NCI-H446 (cell line): ENCODE measurements at regions not wholly inside any gene's neighbourhood (a gene's known extent, or its start where the extent isn't known, plus 50 kb on each side); places are given as distances from the start of the nearest gene placed in this dataset.
"Not testable (repeated sequence)": the region's sequence is repeated elsewhere in the genome, so short reads cannot be mapped to it uniquely, and the experiment has no call there.

Experiments used
- DNase-seq, 2 experiments: peaks; one replicate each; lab custom pipeline; 2025; lab: John Stamatoyannopoulos, UW

- DNase-seq: no peak
These were observed 517.5 kb downstream of the KLF5 start for GRCh38 chr13:73576291-73576690.

- no peak for DNase-seq
These were observed 514.0 kb downstream of the KLF5 start for GRCh38 chr13:73572824-73573223.

- DNase-seq: no peak
These were observed 512.6 kb downstream of the KLF5 start for GRCh38 chr13:73571376-73571775.

GRCh38 chr13:73556902-73557301 is 498.1 kb downstream of the KLF5 start:
- DNase-seq: no peak

- DNase-seq: no peak
These were observed 497.3 kb downstream of the KLF5 start for GRCh38 chr13:73556128-73556527.

GRCh38 chr13:73551736-73552135 is 492.9 kb downstream of the KLF5 start:
- DNase-seq: no peak

GRCh38 chr13:73549717-73550116 is 490.9 kb downstream of the KLF5 start:
- DNase-seq: no peak

GRCh38 chr13:73548449-73548848 is 489.6 kb downstream of the KLF5 start:
- no peak for DNase-seq

GRCh38 chr13:73547239-73547638 is 488.4 kb downstream of the KLF5 start:
- DNase-seq: no peak

- no peak for DNase-seq
These were observed 485.4 kb downstream of the KLF5 start for GRCh38 chr13:73544175-73544574.

GRCh38 chr13:73542446-73542845 is 483.6 kb downstream of the KLF5 start:
- DNase-seq: no peak

- DNase-seq: no peak
These were observed 478.1 kb downstream of the KLF5 start for GRCh38 chr13:73536865-73537264.

- no peak for DNase-seq
These were observed 476.5 kb downstream of the KLF5 start for GRCh38 chr13:73535341-73535740.

GRCh38 chr13:73532987-73533510 is 474.2 kb downstream of the KLF5 start:
- no peak for DNase-seq

GRCh38 chr13:73532582-73532981 is 473.8 kb downstream of the KLF5 start:
- no peak for DNase-seq

GRCh38 chr13:73531014-73531413 is 472.2 kb downstream of the KLF5 start:
- no peak for DNase-seq

- no peak for DNase-seq
These were observed 464.1 kb downstream of the KLF5 start for GRCh38 chr13:73522937-73523336.

- no peak for DNase-seq
These were observed 463.2 kb downstream of the KLF5 start for GRCh38 chr13:73521985-73522524.

- no peak for DNase-seq
These were observed 462.5 kb downstream of the KLF5 start for GRCh38 chr13:73521290-73521624.

- DNase-seq: no peak
These were observed 461.9 kb downstream of the KLF5 start for GRCh38 chr13:73520566-73521289.

GRCh38 chr13:73520135-73520534 is 461.3 kb downstream of the KLF5 start:
- DNase-seq: not testable (repeated sequence)

GRCh38 chr13:73519396-73520116 is 460.8 kb downstream of the KLF5 start:
- no peak for DNase-seq

GRCh38 chr13:73517766-73518165 is 459.0 kb downstream of the KLF5 start:
- no peak for DNase-seq
